Cardiac fibroblast (primary cell): ENCODE measurements at regions not wholly inside any gene's neighbourhood (a gene's known extent, or its start where the extent isn't known, plus 50 kb on each side); places are given as distances from the start of the nearest gene placed in this dataset.

Experiments
- DNase-seq, 2 donors: peaks; one replicate each; pipeline versions ENCODE4 v3.0.0 to v3.0.0-alpha.2; 2010; ENCODE audit warnings: low read depth in 2 of 2
- H3K4me3 ChIP-seq, 2 donors: replicated peaks in 1 of 2; 1 replicate in 1 of 2; 2 replicates in 1 of 2; pipeline ENCODE4 v1.5.1; 2011; ENCODE audit warnings: low read depth in 2 of 2, low read length in 2 of 2, mild to moderate bottlenecking in 2 of 2, moderate library complexity in 1 of 2
- TF ChIP-seq, protein P1 (sequence below): IDR thresholded peaks from one replicate; pipeline ENCODE4 v1.5.1; 2011; ENCODE audit warnings: low read depth, mild to moderate bottlenecking, low read length, inconsistent platforms

DNA sequence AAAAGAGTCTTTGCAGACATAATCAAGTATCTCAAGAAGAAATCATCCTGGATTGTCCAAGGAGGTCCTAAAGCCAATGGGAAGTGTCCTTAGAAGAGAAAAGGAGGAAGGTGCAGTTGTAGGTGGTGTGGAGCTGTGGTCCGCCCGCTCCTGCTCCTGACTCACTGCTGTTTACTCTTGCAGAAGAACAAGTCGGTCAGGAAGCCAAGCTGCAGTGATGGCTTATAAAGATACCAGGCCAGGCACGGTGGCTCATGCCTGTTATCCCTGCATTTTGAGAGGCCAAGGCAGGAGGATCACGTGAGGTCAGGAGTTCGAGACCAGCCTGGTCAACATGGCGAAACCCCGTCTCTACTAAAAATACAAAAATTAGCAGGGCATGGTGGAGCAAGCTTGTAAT lies 66.4 kb upstream of the ATP6AP2 start:
- no peak for DNase-seq
- no peak overlapping the region for H3K4me3 ChIP-seq
- TF ChIP-seq, protein P1, sequence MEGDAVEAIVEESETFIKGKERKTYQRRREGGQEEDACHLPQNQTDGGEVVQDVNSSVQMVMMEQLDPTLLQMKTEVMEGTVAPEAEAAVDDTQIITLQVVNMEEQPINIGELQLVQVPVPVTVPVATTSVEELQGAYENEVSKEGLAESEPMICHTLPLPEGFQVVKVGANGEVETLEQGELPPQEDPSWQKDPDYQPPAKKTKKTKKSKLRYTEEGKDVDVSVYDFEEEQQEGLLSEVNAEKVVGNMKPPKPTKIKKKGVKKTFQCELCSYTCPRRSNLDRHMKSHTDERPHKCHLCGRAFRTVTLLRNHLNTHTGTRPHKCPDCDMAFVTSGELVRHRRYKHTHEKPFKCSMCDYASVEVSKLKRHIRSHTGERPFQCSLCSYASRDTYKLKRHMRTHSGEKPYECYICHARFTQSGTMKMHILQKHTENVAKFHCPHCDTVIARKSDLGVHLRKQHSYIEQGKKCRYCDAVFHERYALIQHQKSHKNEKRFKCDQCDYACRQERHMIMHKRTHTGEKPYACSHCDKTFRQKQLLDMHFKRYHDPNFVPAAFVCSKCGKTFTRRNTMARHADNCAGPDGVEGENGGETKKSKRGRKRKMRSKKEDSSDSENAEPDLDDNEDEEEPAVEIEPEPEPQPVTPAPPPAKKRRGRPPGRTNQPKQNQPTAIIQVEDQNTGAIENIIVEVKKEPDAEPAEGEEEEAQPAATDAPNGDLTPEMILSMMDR = no peak

DNA sequence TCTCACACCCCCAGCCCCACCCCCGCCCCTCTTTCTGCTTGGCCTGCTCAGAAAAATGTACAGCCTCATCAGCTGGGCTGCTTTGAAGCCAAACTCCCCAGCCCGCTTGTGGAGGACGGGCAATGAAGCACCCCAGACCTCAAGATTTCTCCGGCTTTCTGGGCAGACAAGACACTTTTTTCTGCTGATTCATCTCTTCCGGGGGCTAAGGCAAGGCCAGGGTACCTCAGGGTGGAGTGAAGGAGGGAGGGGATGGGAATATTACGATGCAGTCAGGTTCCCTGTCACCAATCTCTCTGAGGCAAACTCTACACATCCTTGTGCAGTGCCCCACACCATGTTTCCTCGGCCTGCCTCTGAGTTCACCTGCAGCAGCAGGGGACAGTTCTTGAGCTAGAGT lies 66.9 kb upstream of the ATP6AP2 start:
- H3K4me3 ChIP-seq = no peak overlapping the region
- DNase-seq = no peak
- TF ChIP-seq, protein P1 = no peak

- H3K4me3 ChIP-seq = no peak overlapping the region
- TF ChIP-seq, protein P1 = no peak
- no peak for DNase-seq
Measured at GRCh38 chrX:40513012-40513411, 67.8 kb upstream of the ATP6AP2 start.

DNA sequence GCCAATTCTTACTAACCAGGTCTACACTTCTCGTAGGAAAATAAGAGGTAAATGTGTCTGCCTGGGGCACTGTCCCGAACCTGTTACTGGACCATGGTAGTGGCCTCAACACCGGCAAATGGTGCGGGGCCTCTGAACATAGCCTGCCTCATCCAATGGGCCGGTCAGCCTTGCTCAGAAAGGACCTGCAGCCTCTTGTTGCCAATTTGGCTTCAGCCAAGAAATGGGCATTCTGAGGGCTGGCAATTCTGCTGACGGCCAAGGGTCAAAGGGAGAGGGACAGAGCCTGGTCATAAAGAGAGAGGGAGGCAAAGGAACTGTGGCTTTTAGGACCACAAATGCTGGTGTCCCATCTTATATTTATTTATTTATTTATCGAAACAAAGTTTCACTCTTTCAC lies 69.5 kb upstream of the ATP6AP2 start:
- H3K4me3 ChIP-seq = no peak overlapping the region
- DNase-seq = no peak
- TF ChIP-seq, protein P1 = no peak

GRCh38 chrX:40508560-40508959 lies 72.2 kb upstream of the ATP6AP2 start:
- TF ChIP-seq, protein P1 = no peak
- DNase-seq = no peak
- H3K4me3 ChIP-seq = no peak overlapping the region

DNA sequence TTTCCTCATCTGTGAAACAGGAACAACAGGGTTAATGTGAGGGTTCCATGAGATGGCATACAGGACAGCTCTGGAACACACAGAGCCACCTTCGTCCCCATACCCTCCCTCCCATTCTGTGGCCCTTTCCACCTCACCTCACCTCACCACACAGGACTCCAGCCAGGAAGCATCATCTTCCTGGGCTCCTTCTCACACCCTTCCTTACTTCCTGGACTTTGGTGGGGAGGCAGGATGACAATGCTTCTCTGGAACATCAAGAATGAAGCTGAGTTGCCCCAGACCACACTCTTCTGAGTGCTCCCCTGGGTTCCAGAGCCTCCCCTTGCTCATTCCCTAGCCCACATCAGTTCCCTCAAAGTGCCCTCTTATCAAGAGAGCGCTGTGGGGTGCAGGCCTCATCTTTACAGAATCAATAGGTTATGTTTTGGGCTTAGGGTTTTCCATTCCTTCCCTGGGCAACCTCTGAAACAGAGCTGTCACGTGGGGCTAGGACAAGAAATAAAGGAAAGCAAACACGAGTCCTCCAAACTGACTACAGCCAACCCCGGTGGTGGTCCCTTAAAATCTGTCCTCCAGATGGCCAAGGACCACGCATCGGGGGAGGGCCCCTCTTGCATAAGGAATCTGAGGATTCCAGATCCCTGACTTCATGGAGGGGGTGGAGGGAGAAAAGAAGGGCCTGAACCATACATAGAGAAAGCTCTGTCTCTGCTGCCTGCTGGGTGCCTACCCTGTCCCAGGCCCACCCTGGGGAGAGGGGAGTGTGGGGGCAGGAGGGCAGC lies 74.4 kb upstream of the ATP6AP2 start:
- H3K4me3 ChIP-seq = no peak overlapping the region
- TF ChIP-seq, protein P1 = no peak
- peak in 1 of 2 donors; percentile 3 for DNase-seq
